SIG-M5 (cell line): ENCODE measurements at regions not wholly inside any gene's neighbourhood (a gene's known extent, or its start where the extent isn't known, plus 50 kb on each side); places are given as distances from the start of the nearest gene placed in this dataset.

Experiments
- DNase-seq: peaks from one replicate; lab custom pipeline; 2025; lab: John Stamatoyannopoulos, UW

DNA sequence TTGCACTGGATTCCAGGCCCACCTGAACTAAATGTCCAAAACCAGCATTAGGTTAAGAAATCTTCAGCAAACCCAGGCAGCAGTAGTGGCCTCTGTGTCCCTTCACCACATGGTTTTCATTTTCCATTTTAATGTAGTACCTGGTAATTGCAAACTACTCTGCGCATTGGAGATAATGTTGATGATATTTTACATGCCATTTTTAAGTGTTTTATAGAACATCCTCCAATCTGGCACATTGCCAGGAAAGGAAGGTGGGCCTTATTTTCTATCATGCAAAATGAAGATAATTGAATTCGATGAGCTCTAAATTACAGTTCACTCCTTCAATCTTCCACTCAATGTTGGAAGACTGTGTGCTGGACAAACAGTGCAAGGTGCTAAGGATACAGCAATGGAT lies 89.5 kb downstream of the ZC3H11B start:
- no peak for DNase-seq

DNA sequence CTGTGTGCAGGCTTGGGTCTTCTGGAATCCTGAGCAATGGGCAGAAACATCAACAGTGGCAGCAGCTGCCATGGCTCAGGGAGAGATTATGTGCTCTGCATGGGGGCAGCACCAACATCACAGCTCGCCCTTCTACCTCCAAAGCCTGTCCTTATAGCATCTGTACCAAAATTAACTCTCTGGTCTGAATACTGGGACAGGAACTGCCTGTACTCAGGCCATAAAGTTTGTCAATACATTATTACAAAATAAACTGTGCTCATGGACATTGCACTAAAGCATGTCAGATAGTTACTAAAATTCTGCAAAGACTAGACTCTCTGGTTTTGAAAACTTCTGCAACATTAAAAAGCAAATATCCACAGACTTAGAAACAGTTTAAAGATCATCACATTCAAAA lies 91.6 kb downstream of the ZC3H11B start:
- no peak for DNase-seq

DNA sequence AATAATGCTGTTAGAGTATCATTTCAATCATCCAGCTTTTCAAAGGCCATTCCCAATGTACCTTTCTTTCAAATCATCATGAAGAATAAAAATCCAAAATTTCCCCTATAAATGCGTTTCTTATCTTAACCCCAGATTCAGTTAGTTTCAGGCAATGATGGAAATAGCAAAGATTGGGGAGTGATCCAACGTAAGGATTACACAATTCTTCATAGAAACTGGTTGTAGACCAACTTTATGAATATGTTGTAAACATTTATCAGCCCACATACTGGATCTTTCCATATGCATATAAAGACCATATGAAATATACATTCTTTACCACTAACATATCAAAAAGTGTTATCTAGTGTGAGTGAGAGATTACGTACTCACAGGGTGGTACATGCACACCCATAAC lies 92.7 kb downstream of the ZC3H11B start:
- no peak for DNase-seq

DNA sequence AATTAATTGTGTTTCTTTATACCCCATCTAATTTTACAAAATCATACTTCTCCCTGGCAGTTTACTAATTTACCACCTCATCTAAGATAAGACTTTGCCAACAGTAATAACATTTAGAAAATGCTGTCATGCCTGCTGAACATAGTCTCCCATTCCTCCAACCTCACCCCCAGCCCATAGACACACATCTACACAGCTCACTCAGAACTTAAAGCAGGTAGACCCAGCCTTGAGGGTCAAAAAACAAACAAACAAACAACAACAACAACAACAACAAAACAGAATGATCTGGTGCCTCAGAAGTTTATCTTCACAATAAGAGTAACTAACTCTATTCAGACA lies 94.0 kb downstream of the ZC3H11B start:
- no peak for DNase-seq

DNA sequence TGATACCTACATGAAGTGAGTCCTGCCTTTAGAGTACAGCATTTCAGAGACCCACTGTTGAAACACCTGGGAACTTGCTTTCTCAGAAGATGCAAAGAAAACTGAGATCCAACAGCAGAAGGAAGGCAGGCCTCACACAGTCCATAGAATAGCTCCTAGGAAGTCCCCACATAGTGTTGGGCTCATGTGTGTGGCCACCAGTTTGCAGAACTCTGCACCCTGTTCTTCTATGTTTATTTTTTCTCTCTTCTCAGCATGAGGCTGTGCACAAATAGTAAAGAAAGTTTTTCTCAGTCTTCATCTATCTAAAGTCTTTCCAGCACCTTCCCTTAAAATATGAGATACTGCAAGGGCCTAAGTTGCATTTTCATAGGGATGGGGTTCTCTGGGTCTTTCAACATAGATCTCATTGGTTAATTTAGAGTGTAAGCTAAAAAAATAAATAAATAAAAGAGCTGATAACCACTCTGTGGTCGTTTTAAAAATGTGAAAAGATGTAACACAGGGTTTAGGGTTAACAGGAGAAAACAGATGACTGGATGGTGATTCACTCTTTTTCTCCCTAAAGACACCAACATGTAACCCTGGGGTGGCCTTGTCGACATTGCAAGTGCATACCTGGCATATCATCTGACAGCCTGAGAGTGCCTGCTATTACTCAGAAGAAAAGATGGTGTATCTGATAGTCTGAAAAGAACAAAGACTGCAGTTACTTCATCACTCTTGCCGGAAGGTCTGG lies 94.6 kb downstream of the ZC3H11B start:
- DNase-seq = no peak

DNA sequence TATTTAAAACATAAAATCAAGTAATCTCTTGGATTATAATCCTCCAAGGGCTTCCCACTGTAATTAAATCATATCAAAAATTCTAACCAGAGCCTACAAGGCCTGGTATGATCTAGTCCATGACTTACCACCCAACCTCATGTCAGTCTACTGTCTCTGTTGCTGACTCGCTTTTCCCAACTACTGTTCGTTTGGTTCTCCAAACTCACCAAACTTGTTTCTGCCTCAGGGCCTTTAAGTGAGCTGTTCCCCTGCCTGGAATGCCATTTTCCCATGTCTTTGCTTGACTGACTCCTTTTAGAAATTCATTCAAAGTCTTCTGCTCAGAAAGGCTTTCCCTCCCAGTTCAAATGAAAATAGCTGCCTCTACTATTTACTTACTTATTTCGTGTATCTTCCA lies 95.9 kb downstream of the ZC3H11B start:
- DNase-seq = no peak

DNA sequence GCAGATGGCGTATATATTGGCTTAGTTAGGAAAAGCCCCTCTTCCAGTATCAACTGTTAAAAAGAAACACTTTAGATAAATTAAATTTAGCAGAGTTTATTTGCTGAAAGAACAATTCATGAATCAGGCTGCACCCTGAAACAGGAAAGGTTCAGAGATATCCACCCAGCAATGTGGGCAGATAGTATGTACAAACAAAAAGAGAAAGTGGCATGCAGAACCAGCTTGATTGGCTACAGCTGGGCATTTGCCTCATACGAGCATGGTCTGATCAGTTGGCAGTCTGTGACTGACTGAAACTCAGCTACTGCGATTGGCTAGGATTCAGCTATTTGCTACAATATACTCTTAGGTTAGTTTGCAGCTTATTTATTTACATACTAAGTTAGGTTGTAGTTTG lies 98.2 kb downstream of the ZC3H11B start:
- no peak for DNase-seq

DNA sequence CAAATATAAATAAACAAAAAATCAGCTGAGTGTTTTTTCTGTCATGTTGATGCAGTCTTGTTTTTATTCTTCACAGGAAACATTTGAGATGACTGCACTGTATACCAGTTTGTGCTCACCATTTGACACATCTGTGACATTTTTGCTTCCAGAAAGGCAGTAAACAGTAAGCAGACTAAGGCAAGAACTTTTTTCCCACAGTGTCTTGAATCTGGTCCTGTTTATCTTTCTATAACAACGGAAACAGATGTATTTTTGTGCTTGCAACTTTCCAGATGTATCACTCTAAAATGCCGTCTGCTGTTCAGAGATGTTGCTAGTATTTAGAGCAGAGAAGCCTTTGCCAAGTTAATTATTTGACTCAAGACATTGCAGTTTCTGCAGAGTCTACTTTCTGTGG lies 105.5 kb downstream of the ZC3H11B start:
- no peak for DNase-seq

DNA sequence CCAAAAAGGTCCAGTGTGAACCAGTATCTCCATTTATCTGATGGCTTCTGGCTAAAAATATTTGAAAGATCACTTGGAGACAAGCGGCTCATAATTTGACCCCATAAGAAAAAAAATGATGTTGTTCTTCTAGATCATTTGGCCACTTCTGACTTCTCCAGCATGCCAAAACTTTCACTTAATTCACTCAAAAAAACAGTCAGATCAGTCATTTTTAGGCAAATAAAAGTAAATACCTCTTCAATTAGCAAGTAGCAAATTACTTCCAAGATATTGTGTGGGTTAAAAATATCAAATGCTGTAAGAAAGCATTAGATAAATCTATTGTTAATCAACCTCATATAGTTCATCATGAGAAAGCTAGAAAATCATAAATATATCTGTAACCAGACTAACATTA lies 106.0 kb downstream of the ZC3H11B start:
- no peak for DNase-seq

DNA sequence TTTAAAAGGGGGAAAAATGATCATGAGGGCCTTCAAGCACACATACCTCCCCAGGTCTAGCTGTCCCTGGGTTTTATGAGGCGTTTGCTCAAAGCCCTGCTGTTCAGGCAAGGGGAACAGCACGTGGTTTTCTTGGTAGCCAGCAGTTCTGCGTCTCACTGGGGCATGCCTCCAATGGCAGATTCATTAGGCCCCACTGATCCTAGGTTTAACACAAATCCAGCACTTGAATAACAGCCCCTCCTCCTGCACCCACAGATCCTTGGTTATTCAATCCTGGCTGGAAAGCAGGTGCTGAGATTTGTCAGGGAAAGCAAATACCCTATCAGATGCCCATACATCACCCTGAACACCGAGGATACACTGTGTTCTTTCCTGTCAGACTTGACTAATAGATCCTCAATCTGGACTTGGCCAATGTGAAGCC lies 106.4 kb downstream of the ZC3H11B start:
- DNase-seq = no peak

DNA sequence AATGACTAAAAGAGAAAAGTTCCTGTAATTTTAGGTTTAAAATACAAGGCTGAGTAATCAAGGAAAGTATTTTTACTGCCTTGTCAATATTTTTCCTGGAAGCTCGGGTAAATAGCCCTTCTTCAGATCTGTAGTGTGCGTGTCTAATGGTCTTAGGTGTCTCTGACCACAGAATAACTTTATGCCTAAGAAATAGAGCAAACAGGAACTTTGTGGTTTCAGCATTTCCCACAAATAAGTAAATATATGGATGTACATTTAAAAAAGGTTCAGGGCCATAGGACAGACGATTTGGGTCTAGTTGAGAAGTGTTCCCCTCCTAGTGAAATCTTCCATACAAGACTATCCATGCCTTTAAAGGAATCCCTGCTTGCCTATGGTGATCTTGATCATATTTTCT lies 107.0 kb downstream of the ZC3H11B start:
- DNase-seq = no peak

DNA sequence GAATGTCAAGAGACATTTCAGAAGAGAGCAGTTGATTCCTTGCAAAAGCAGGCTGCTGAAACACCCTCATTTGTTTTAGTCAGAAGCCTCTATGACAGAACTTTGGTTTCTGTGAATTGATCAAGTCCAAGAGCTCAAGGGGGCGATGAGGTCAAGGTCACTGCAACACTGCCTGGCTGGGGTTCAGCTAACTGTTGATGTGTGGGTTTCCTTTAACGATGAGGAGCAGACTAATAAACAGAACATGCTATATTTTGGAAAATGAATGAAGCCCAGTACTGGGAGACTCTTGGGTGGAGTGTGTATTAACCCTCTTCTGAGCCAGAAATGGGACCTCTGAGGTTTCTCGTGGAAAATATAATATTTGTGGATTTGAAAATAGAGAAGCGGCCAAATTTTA lies 109.3 kb downstream of the ZC3H11B start:
- no peak for DNase-seq

DNA sequence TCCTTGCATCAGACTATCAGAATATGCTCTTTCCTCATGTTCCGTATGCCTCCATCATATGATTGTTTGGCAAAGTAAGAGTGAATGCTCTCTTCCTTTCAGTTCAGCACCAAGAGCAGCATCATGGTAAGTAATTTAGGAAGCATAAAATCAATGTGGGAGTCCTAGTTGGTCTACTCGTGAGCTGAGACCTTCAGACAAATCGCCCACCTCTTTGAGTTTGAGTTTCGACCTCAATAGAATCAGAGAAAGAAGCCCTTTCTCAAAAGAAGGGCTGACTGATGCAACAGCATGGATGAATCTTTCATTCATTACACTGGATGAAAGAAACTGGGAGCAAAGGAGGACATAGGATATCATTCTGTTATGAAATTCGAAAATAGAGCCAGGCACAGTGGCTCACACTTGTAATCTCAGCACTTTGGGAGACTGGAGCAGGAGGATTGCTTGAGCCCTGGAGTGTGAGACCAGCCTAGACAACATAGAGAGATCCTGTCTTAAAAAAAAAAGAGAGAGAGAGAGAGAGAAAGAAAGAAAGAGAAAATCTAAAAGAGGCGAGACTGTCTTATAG lies 112.5 kb downstream of the ZC3H11B start:
- DNase-seq = no peak

DNA sequence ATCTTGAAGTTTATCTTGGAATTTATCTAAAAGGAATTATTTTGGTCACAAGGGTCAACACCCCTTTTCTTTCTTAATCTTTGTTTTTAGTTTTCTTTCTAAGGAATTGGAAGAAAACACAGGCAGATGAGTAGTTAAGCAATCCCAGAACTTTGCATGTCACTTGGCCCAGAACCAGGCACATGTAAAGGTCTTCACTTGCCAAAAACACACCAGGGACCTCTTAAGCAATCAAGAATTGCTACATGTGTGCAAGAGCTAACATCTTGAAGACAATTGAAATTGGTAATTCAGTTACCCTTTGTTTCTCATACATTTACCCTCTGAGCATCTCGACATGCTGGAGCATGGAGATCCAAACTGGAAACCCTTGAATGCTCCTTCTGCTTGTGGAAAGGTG lies 114.2 kb downstream of the ZC3H11B start:
- no peak for DNase-seq

DNA sequence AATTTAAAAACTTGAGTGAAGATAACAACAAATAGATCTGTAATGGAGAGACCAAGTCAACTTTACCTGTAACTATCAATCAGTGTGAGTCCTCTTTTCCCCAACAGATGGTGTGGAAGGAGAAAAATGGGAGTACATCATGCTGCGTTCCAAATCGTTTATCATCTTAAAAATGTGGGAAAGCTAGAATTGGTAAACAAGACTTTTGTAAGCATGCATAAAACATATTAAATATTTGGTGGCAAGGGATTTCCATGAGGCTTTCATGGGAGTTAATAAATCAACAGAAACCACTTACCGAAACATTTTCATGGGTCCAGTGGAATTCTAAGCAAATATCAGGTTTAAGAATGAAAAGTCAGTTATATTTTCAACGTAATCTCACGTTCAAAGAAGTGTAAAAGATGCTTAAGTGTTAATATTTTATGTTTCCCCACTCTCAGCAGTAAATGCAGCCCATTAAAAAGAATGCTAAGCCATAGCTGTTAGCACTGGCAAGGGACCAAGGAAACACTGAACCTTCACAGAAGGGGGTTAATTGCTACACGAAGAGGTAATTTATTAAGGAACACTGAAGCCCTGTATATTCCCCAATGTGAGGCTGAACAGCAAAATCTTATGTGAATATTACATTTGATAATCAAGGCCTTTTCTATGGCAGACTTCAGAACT lies 117.0 kb downstream of the ZC3H11B start:
- DNase-seq = no peak

DNA sequence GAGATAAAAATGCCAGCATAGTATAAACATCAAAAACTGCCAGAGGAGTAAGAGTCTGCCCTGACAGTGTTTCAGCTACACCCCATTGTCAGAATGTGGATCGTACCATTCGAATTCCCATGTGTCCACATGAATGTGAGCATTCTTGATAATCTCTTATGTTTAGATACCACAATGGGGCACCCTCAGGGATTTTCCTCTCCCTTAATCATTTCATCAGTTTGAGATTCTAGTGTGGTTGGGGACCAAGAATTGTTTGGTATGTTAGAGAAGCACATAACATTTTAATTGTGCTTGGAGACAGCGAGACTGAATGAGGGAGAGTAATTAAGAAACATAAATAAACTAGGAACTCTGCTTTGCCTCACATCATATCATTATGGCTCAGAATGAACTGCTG lies 120.2 kb downstream of the ZC3H11B start:
- no peak for DNase-seq

DNA sequence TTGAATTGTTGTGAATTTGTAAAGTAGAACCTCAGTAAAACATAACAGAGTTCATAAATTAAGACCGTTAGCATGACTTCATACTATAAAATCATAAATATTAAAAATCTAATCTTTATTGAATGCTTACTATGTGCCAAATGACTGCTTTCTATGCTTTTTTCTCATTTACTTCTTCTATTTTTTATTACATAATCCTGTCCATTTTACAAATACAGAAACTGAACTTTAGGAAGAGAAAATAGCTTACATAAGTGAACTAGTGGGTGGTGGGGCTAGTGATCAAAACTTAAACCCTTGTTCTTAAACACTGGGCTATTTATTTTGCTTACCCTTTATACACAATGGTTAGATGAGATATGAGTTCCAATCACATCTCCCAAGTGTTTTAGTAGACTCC lies 122.3 kb downstream of the ZC3H11B start:
- DNase-seq = no peak

DNA sequence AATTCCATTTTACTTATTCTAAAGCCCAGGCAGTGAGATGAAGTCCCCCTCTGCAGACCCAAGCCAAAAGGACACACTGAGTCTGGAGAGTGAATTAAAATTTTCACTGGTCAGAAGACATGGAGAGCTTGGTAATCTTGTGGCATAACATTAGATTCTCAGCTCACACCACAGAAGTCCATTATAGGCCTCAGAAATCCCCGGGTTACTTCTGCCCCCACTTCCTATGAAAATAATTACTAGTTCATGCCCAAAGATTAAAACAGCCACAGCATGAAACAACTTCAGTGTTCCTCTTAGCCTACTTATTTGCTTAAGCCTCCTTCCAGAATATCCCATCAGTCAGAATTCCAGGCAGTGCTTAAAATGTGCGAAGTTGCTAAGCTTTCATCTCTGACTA lies 123.3 kb downstream of the ZC3H11B start:
- no peak for DNase-seq

DNA sequence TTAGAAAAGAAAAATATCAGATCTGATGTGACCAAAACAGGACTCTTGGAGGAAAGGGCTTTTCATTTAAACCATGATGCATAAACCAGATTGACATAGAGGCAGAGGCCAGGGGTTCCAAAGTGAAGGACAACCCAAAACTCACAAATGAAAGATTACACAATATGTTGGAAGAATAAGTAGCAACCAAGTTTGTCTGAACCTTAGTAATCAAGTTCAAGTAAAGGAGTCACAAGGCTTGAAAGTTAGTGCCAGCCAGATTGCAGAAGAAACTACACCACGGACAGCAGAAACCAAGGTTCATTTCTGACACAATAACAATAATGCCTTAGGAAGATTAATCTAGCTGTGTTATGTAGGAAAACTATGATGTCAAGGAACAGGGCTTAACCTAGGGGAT lies 124.6 kb downstream of the ZC3H11B start:
- no peak for DNase-seq

DNA sequence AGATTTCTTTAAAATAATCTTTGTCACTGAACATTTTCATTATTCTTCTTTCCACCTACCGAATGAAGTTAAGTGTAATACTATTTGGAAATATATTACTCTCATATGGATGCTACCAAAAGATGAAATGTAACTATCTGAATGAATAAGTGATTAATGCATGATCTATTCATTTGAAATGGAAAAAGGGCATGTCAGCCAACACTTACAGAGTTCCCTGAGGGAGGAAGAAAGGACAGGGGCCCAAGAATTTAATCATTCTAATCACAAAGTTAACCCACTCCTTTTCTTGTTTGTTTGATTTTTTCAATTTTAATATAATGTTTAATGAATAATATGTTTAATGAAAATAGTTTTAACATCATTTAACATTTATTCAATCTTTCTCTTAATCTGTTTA lies 129.4 kb downstream of the ZC3H11B start:
- no peak for DNase-seq

DNA sequence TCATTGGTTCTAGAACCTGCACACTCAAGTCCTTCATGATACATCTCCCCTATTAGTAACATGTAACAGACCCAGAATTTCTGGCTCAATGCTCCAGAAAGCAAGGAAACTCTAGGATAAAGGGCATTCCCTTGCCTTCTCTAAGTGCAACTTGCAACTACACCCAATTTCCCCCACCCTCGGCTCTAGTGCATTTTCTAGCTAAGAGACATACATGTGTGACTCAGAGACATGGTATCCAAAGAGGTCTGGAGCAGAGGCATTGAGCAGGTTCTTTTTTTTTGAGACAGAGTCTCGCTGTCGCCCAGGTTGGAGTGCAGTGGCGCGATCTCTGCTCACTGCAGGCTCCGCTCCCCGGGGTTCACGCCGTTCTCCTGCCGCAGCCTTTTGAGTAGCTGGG lies 132.9 kb downstream of the ZC3H11B start:
- DNase-seq = no peak

DNA sequence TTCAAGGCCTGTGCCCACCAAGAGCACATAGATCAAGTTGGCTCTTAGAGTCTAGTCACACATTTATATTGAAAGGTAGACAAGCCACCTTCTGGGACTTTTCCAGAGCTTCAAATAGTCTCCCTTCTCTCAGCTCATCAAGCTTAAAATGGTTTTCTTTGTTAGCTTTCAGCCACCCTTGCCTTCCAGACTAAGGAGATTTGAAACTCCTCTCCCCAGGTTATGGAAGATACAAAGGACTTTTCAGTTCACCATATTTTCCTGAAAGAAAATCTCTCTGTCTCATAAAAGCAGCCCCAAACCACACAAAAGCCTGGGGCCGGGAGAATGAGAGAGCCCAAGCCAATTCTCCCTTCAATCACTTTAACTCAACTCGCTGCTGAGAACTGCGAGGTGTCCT lies 134.1 kb downstream of the ZC3H11B start:
- no peak for DNase-seq

DNA sequence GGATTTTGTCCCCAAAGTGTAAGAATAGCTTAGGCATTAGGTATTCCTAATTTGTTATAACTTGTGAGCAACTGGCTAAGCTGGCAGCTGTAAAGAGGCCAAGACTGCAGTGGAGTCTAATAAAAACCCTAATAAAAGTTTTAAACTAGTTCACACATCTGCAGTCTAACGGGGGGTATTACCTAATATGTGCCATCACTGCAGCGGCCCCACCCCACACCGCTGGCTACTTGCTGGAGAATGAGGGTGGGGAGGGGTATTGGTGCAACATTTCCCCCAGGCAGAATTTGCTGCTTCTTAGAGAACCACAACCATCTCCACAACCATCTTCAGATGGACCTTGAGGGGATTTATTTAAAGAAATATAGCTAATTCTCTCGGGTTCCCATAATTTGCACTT lies 135.0 kb downstream of the ZC3H11B start:
- no peak for DNase-seq

DNA sequence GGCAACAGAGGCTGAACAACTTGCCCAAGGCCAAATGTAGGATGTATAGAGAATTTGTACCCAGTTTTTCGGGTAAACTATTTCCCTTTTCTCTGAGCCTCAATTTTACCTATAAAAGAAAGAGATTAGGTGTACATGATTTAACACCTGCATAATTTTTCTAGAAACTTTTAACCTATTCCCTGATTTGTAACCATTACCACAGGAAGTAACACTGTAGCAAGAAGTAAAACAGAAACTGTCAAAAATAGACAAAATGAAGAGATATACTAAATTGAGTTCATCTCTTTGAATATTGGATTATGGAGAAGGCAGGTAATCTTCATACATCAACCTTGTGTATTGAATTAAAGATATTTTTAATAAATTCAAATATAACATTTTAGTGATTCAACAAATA lies 136.2 kb downstream of the ZC3H11B start:
- no peak for DNase-seq
